ENCODE measurements at regions not wholly inside any gene's neighbourhood (a gene's known extent, or its start where the extent isn't known, plus 50 kb on each side); places are given as distances from the start of the nearest gene placed in this dataset.

- ATAC-seq (no peak), FAIRE-seq (no peak), DNase-seq (ENCODE audit: extremely low read depth in 1 of 4, low spot score in 3 of 4) (no peak)
- ChIA-PET CTCF (ENCODE audit: low intra/inter-chr PET ratio) (no interaction called here), POLR2A (interaction anchor here (0.7 kb wide), 1 partner anchor 12 kb away, joined by 4 read pairs; no protein-coding TSS in a partner anchor)
- Histone ChIP-seq H3K9me3 (replicated peaks; ENCODE audit: control insufficient read depth, insufficient read depth, low read depth, low read length) (no peaks in the 10 kb centered on the region), H3K9ac (ENCODE audit: insufficient read depth in 1 of 2, low read depth in 2 of 2, low read length in 2 of 2) (no peak overlapping the region), H3K4me2 (ENCODE audit: insufficient read depth, low read length) (no peak overlapping the region), H3K4me3 (no peak overlapping the region), H3K27ac (ENCODE audit: extremely low read depth, low read depth, low read length) (no peak overlapping the region), H2AFZ (ENCODE audit: low read depth, low read length) (no peak overlapping the region), H3K9me1 (ENCODE audit: control insufficient read depth, insufficient read depth, low read length) (no peaks in the 10 kb centered on the region), H3K36me3 (ENCODE audit: control insufficient read depth, insufficient read depth, low read length) (no peaks in the 10 kb centered on the region), H3K79me2 (ENCODE audit: control insufficient read depth, insufficient read depth, low read length) (no peaks in the 10 kb centered on the region), H4K20me1 (replicated peaks; ENCODE audit: control insufficient read depth, insufficient read depth, low read length) (no peaks in the 10 kb centered on the region), H3K4me1 (replicated peaks in 1 of 2; ENCODE audit: control insufficient read depth in 2 of 2, insufficient read depth in 2 of 2, low read length in 2 of 2) (no peaks in the 10 kb centered on the region; a peak in 1 of 5 replicates), H3K27me3 (ENCODE audit: control insufficient read depth in 2 of 2, insufficient read depth in 2 of 2, low read length in 2 of 2) (peaks cover 0 to 8% of the 10 kb centered on the region in 2 experiments; a peak in 1 of 5 replicates)
- WGBS (ENCODE audit: insufficient coverage, low coverage, missing lambda C conversion rate): 24% methylated on average over 3 of the region's 3 CpGs
- intact Hi-C loops (cut with micrococcal nuclease) (no loop called here), in situ Hi-C loops (cut with MboI) (no loop called here)
- BruUV-seq (replicated peaks): no TSS peak
- TF ChIP-seq E2F3 (CRISPR knock-in tag; IDR thresholded peaks at IDR 0.05): no peak
- no peak for TF ChIP-seq TSC22D4 (tag; IDR thresholded peaks at IDR 0.05)
- TF ChIP-seq NR2C2 (CRISPR knock-in tag; IDR thresholded peaks at IDR 0.05): no peak
- no peak for TF ChIP-seq NR2C2 (tag; IDR thresholded peaks at IDR 0.05)
- no peak for TF ChIP-seq ADNP (tag; IDR thresholded peaks at IDR 0.05)
- no peak for TF ChIP-seq BDP1 (IDR thresholded peaks at IDR 0.05; ENCODE audit: insufficient read depth, insufficient read length)
Observed at GRCh38 chr5:142514196-142514595, 171.7 kb downstream of the FGF1 start.

All from K562 (cell line).